Body of pancreas (tissue), 4 donors: ENCODE measurements at regions not wholly inside any gene's neighbourhood (a gene's known extent, or its start where the extent isn't known, plus 50 kb on each side); places are given as distances from the start of the nearest gene placed in this dataset.
A peak's percentile ranks its signal among the peaks of the same experiment; 100 is the strongest.

Experiments
- ATAC-seq: fragments of 150-250 bp; one replicate; pipeline ENCODE4 v1.9.1; 2016
- DNase-seq, 4 donors: peaks; one replicate each; pipeline ENCODE4 v3.0.0-alpha.2; 2019
- H3K27ac ChIP-seq, 4 donors: fragments of 200-600 bp; sonication (generic); 1 replicate in 3 of 4; 2 replicates in 1 of 4; pipeline versions ENCODE4 v1.5.1 to v1.6.1; 2016 to 2019; ENCODE audit warnings: mild to moderate bottlenecking in 1 of 4, mixed read lengths in 1 of 4, moderate library complexity in 1 of 4
- H3K27me3 ChIP-seq, 2 donors: fragments of 200-600 bp; sonication (generic); one replicate each; pipeline ENCODE4 v1.6.0; 2016; ENCODE audit warnings: mild to moderate bottlenecking in 1 of 2
- H3K36me3 ChIP-seq, 2 donors: fragments of 200-600 bp; sonication (generic); replicated peaks in 1 of 2; 2 replicates each; pipeline ENCODE4 v1.5.1; 2016; ENCODE audit warnings: low read depth in 2 of 2; ENCODE audit not compliant: insufficient read depth in 1 of 2
- H3K4me1 ChIP-seq: fragments of 200-600 bp; sonication (generic); one replicate; pipeline ENCODE4 v1.6.0; 2016
- H3K4me3 ChIP-seq, 2 donors: fragments of 200-600 bp; sonication (generic); 1 replicate in 1 of 2; 2 replicates in 1 of 2; pipeline ENCODE4 v1.5.1; 2016 to 2019
- H3K9me3 ChIP-seq, 3 donors: fragments of 200-600 bp; sonication (generic); 1 replicate in 2 of 3; 2 replicates in 1 of 3; pipeline ENCODE4 v1.5.1; 2016
- CTCF ChIP-seq, 7 experiments: fragments of 450-650 bp in 4 of 7; fragments of 200-600 bp in 3 of 7; sonication (generic) in 3 of 7; IDR thresholded peaks; one replicate each; pipeline ENCODE4 v1.5.1; 2016 to 2019; ENCODE audit warnings: antibody characterized with exemption in 7 of 7
- POLR2A ChIP-seq, 3 donors: fragments of 450-650 bp; IDR thresholded peaks; one replicate each; pipeline ENCODE4 v1.6.1; 2016; ENCODE audit warnings: antibody characterized with exemption in 3 of 3, mild to moderate bottlenecking in 2 of 3
- WGBS, 2 donors: methylation state at CpG; one replicate each; pipeline ENCODE4 v1.1.5; 2017; 5-methylcytosine and 5-hydroxymethylcytosine counted together
- intact Hi-C: fragments of 100-400 bp; cut with DNase I; formaldehyde crosslinking; loops from one replicate; pipeline ENCODE4 v1.15.1; 2023

- no peaks in the 10 kb centered on the region for H3K9me3 ChIP-seq
- no peak for TF ChIP-seq POLR2A (IDR thresholded peaks at IDR 0.05)
- peak; percentile 10 to 61 (median 57) for TF ChIP-seq CTCF (IDR thresholded peaks at IDR 0.05)
- intact Hi-C loops, result no loop called here
- no peak overlapping the region for H3K4me3 ChIP-seq
- no peaks in the 10 kb centered on the region for H3K36me3 ChIP-seq
- 57 to 60% methylated on average over 6 of the region's 6 CpGs for WGBS, 2 donors
- H3K4me1 ChIP-seq, result no peaks in the 10 kb centered on the region
- peak; percentile 49 to 65 (median 60) for DNase-seq
- H3K27ac ChIP-seq, result no peak overlapping the region
- H3K27me3 ChIP-seq, result no peaks in the 10 kb centered on the region
- ATAC-seq, result peak; percentile 55
Measured at GRCh38 chr3:109532257-109533216, 195.2 kb upstream of the DPPA4 start.

- intact Hi-C loops, result no loop called here
- no peaks in the 10 kb centered on the region for H3K4me1 ChIP-seq
- ATAC-seq, result no peak
- DNase-seq, result no peak
- no peaks in the 10 kb centered on the region for H3K36me3 ChIP-seq
- no peak overlapping the region for H3K27ac ChIP-seq
- H3K9me3 ChIP-seq, result no peaks in the 10 kb centered on the region
- H3K4me3 ChIP-seq, result no peak overlapping the region
- TF ChIP-seq POLR2A (IDR thresholded peaks at IDR 0.05) (no peak), CTCF (IDR thresholded peaks at IDR 0.05) (no peak)
- H3K27me3 ChIP-seq, result no peaks in the 10 kb centered on the region
- WGBS, 2 donors, result 75 to 78% methylated on average over 10 of the region's 10 CpGs
Measured at GRCh38 chr3:109545746-109546145, 208.4 kb upstream of the DPPA4 start.

GRCh38 chr3:109548192-109548938 is 211.0 kb upstream of the DPPA4 start:
- DNase-seq, result no peak
- TF ChIP-seq CTCF (IDR thresholded peaks at IDR 0.05) (no peak), POLR2A (IDR thresholded peaks at IDR 0.05) (no peak)
- WGBS, 2 donors, result 37 to 45% methylated on average over 1 of the region's 1 CpG
- no peaks in the 10 kb centered on the region for H3K4me1 ChIP-seq
- H3K4me3 ChIP-seq, result no peak overlapping the region
- H3K27me3 ChIP-seq, result no peaks in the 10 kb centered on the region
- no peaks in the 10 kb centered on the region for H3K9me3 ChIP-seq
- no peaks in the 10 kb centered on the region for H3K36me3 ChIP-seq
- no peak overlapping the region for H3K27ac ChIP-seq
- intact Hi-C loops, result no loop called here
- no peak for ATAC-seq

DNA sequence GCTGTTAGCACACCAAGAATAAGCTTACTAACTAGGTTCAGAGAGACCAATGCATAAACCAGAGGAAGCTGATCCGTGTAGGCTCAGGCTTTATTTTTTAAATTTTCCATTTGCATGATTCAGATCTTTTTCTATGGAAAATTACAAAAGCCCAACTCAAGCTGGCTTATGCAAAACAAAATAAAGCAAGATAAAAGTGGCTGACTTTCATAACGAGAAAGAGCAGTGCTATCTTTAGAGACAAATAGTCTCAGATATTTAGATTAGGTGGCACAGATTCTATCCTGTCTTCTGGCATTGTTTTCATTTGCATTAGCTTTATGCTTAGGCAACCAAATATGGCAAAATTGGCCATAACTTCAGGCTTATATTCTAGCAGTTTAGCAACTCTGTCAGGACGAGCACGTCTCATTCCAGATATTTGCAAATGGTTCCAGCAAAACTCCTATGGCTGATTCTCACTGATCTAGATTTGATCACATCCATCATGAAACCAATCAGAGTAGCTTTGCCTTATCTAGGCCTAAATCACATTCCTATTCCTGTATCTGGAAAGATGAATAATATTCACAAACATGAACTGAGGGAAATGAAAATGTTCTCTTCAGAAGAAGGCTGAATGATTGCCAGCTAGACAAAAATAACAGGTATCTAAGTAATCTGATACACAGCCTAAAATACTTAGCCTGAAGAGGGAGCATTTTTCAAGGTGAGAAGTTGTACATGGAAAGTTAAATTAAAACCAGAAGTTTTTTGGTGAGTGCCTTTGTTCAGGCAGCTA is 216.4 kb upstream of the DPPA4 start:
- Histone ChIP-seq H3K4me1 (no peaks in the 10 kb centered on the region), H3K4me3 (no peak overlapping the region), H3K36me3 (no peaks in the 10 kb centered on the region), H3K27me3 (no peaks in the 10 kb centered on the region), H3K27ac (no peak overlapping the region), H3K9me3 (no peaks in the 10 kb centered on the region)
- 34 to 49% methylated on average over 4 of the region's 4 CpGs for WGBS, 2 donors
- TF ChIP-seq CTCF (IDR thresholded peaks at IDR 0.05) (no peak), POLR2A (IDR thresholded peaks at IDR 0.05) (no peak)
- ATAC-seq (no peak), DNase-seq (no peak)
- intact Hi-C loops, result no loop called here
